Right lobe of liver (tissue), 6 donors: ENCODE measurements at regions not wholly inside any gene's neighbourhood (a gene's known extent, or its start where the extent isn't known, plus 50 kb on each side); places are given as distances from the start of the nearest gene placed in this dataset.
A peak's percentile ranks its signal among the peaks of the same experiment; 100 is the strongest.

ENCODE experiments used
- ATAC-seq, 4 donors: fragments of 200-7000 bp; cut with Tn5 transposase; one replicate each; pipeline ENCODE4 v1.9.1; 2020; ENCODE audit warnings: mild to moderate bottlenecking in 4 of 4, moderate library complexity in 4 of 4
- DNase-seq, 3 donors: peaks; one replicate each; pipeline ENCODE4 v3.0.0-alpha.2; 2020
- H3K27ac ChIP-seq, 3 donors: fragments of 200-600 bp; one replicate each; pipeline ENCODE4 v1.8.0; 2022
- H3K27me3 ChIP-seq, 2 donors: fragments of 200-600 bp; one replicate each; pipeline ENCODE4 v1.8.0; 2022
- H3K36me3 ChIP-seq, 4 donors: fragments of 200-600 bp; sonication (generic) in 1 of 4; one replicate each; pipeline versions ENCODE4 v1.5.1 to v1.8.0; 2017 to 2022; ENCODE audit warnings: control low read depth in 1 of 4
- H3K4me1 ChIP-seq, 4 donors: fragments of 200-600 bp; sonication (generic) in 1 of 4; one replicate each; pipeline versions ENCODE4 v1.5.1 to v1.8.0; 2017 to 2022; ENCODE audit warnings: control low read depth in 1 of 4
- H3K4me3 ChIP-seq, 3 donors: fragments of 200-600 bp; one replicate each; pipeline ENCODE4 v1.8.0; 2022
- H3K9me3 ChIP-seq, 4 donors: fragments of 200-600 bp; sonication (generic) in 1 of 4; one replicate each; pipeline versions ENCODE4 v1.5.1 to v1.8.0; 2017 to 2022; ENCODE audit warnings: control low read depth in 1 of 4
- POLR2A ChIP-seq: fragments of 450-650 bp; IDR thresholded peaks from one replicate; pipeline ENCODE4 v1.6.1; 2017; ENCODE audit warnings: antibody characterized with exemption, mild to moderate bottlenecking
- WGBS: methylation state at CpG from one replicate; pipeline ENCODE4 v1.1.6; 2018; ENCODE audit warnings: low coverage, low lambda C conversion rate; ENCODE audit not compliant: insufficient coverage; ENCODE audit errors: missing lambda C conversion rate; 5-methylcytosine and 5-hydroxymethylcytosine counted together
- intact Hi-C, 2 donors: fragments of 100-400 bp; cut with DNase I; formaldehyde crosslinking; loops; one replicate each; pipeline versions ENCODE4 v1.11.2 to v1.14.1; 2022
- TF ChIP-seq, protein P1 (sequence below), 4 donors: fragments of 200-600 bp in 3 of 4; fragments of 450-650 bp in 1 of 4; IDR thresholded peaks; one replicate each; pipeline versions ENCODE4 v1.5.1 to v1.8.0; 2016 to 2022; ENCODE audit warnings: antibody characterized with exemption in 4 of 4, mild to moderate bottlenecking in 2 of 4
- donor health status: DM: no; HTN: yes; CAD: no.
- donor health status: DM: no; HTN: no; CAD: no.
- donor health status: DM: no; HTN: no; CAD: no.
- donor health status: DM: no; HTN: yes; CAD: no.
- donor health status: DM: no; HTN: yes; CAD: no.

DNA sequence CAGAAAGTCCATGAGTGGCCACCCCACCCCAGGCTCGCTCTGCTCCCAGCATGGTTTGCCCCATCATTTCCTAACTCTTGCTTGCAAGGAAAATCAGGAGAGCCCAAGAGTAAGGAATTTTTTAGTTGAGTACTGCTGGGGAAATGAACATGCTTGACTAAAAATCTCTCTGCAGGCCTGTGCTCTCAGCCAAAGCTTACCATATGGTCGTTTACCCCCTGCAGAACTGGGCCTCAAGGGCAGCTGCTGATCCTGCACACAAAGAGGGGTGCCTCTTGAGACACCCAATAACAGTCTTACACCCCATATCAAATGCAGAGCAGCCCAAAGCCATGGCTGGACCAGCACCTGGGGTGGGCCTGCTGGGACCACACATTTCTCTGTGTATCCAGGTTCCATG is 183.2 kb downstream of the CXCL12 start:
- no peak for ATAC-seq
- intact Hi-C loops: no loop called here
- no peaks in the 10 kb centered on the region for H3K36me3 ChIP-seq

DNA sequence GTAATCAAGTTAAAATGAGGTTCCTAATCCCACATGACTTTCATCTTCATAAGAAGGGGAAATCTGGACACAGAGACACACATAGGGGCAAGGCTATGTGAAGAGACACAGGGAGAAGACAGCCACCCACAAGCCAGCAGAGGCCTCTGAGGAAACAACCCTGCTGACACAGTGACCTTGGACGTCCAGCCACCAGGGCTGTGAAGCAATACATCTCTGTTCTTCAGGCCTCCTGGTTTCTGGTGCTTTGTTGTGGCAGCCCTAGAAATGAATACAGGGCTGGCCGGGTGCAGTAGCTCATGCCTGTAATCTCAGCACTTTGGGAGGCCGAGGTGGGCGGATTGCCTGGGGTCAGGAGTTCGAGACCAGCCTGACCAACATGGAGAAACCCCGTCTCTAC is 183.9 kb downstream of the CXCL12 start:
- H3K4me3 ChIP-seq: no peak overlapping the region
- peak in 1 of 4 donors; percentile 22 for ATAC-seq

More for the DNA sequence above, 183.2 kb downstream of the CXCL12 start:
- Histone ChIP-seq H3K4me1 (no peaks in the 10 kb centered on the region), H3K27me3 (no peaks in the 10 kb centered on the region), H3K9me3 (no peaks in the 10 kb centered on the region), H3K27ac (no peak overlapping the region), H3K4me3 (no peak overlapping the region)
- TF ChIP-seq, protein P1, sequence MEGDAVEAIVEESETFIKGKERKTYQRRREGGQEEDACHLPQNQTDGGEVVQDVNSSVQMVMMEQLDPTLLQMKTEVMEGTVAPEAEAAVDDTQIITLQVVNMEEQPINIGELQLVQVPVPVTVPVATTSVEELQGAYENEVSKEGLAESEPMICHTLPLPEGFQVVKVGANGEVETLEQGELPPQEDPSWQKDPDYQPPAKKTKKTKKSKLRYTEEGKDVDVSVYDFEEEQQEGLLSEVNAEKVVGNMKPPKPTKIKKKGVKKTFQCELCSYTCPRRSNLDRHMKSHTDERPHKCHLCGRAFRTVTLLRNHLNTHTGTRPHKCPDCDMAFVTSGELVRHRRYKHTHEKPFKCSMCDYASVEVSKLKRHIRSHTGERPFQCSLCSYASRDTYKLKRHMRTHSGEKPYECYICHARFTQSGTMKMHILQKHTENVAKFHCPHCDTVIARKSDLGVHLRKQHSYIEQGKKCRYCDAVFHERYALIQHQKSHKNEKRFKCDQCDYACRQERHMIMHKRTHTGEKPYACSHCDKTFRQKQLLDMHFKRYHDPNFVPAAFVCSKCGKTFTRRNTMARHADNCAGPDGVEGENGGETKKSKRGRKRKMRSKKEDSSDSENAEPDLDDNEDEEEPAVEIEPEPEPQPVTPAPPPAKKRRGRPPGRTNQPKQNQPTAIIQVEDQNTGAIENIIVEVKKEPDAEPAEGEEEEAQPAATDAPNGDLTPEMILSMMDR (IDR thresholded peaks at IDR 0.05): no peak
- TF ChIP-seq POLR2A: no peak
- WGBS: no CpG with 5 or more reads among the region's 2 CpGs
- no peak for DNase-seq

DNA sequence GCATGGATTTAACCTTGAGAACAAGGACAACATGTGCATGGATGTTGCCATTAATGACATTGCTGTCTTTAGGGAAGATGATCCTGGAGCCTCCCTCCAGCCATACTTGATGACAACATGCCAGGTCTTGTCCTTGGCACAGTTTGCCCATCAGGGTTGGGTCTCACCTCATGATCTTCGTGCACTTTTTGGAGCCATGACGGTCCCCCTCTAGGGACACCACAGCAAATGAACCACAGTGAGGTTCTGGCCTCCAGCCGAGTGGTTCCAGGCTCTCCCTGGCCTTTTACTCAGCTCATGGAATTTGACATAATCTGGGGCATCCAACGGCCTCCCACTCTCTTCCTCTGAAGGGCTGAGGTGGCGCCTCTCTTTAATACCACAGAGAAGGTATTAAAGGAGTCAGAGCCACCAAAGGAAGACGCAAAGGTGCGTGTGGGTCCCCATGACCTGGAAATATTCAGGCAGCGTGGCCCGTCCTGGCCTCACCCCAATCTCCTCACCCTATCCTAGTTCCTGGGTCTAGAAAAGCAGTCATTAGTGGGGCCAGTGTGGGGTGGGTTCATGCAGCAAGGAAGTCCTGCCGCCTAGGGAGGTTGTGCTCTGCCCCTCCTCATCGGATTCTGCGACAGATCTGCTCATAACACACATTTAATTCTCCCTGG is 184.8 kb downstream of the CXCL12 start:
- no peak for DNase-seq
- Histone ChIP-seq H3K4me3 (no peak overlapping the region), H3K27ac (no peak overlapping the region), H3K36me3 (no peaks in the 10 kb centered on the region), H3K4me1 (peaks cover 0 to 13% (median 5%) of the 10 kb centered on the region in 4 donors), H3K27me3 (no peaks in the 10 kb centered on the region), H3K9me3 (no peaks in the 10 kb centered on the region)
- TF ChIP-seq, protein P1 (IDR thresholded peaks at IDR 0.05): no peak
- intact Hi-C loops: no loop called here
- no peak for ATAC-seq
- 70% methylated on average over 4 of the region's 12 CpGs for WGBS

More for the DNA sequence above, 183.9 kb downstream of the CXCL12 start:
- no peak for TF ChIP-seq POLR2A
- TF ChIP-seq, protein P1 (IDR thresholded peaks at IDR 0.05): no peak
- DNase-seq: no peak
- intact Hi-C loops: no loop called here
- Histone ChIP-seq H3K4me1 (peaks cover 0 to 4% (median under 1%) of the 10 kb centered on the region in 4 donors), H3K27ac (no peak overlapping the region), H3K27me3 (no peaks in the 10 kb centered on the region), H3K9me3 (no peaks in the 10 kb centered on the region), H3K36me3 (no peaks in the 10 kb centered on the region)
- WGBS: 82% methylated on average over 4 of the region's 6 CpGs

DNA sequence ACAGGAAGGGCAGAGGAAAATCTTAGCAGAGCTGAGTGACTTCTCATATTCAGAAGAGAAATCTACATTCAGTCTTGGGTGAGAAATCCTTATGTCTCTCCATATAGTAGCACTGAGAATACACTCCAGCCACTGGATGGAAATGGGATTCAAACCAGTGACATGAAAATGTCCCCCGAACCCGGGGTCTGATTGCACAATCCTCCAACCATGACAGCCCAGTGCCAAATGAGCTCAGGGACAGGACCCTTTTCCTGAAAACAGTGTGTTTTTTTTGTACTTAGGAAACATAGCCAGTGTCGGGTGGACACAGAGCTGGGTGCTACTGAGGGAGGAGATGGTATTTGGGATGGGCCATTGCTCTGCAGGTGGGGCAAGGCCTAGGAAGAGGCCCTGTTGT is 185.6 kb downstream of the CXCL12 start:
- ATAC-seq: no peak
- 50% methylated on average over 2 of the region's 3 CpGs for WGBS

More for the DNA sequence above, 185.6 kb downstream of the CXCL12 start:
- TF ChIP-seq, protein P1 (IDR thresholded peaks at IDR 0.05): no peak
- TF ChIP-seq POLR2A: no peak
- intact Hi-C loops: no loop called here
- DNase-seq: no peak
- H3K27ac ChIP-seq: no peak overlapping the region
- no peaks in the 10 kb centered on the region for H3K9me3 ChIP-seq
- peaks cover 0 to 15% (median 6%) of the 10 kb centered on the region in 4 donors for H3K4me1 ChIP-seq
- H3K27me3 ChIP-seq: no peaks in the 10 kb centered on the region
- no peaks in the 10 kb centered on the region for H3K36me3 ChIP-seq
- no peak overlapping the region for H3K4me3 ChIP-seq
